GM15510 (cell line): ENCODE measurements at regions not wholly inside any gene's neighbourhood (a gene's known extent, or its start where the extent isn't known, plus 50 kb on each side); places are given as distances from the start of the nearest gene placed in this dataset.

ENCODE experiments used
- POLR2A ChIP-seq: IDR thresholded peaks from 3 replicates; pipeline ENCODE4 v1.6.1; 2011; ENCODE audit warnings: borderline replicate concordance; ENCODE audit not compliant: insufficient read length; ENCODE audit errors: extremely low read depth

DNA sequence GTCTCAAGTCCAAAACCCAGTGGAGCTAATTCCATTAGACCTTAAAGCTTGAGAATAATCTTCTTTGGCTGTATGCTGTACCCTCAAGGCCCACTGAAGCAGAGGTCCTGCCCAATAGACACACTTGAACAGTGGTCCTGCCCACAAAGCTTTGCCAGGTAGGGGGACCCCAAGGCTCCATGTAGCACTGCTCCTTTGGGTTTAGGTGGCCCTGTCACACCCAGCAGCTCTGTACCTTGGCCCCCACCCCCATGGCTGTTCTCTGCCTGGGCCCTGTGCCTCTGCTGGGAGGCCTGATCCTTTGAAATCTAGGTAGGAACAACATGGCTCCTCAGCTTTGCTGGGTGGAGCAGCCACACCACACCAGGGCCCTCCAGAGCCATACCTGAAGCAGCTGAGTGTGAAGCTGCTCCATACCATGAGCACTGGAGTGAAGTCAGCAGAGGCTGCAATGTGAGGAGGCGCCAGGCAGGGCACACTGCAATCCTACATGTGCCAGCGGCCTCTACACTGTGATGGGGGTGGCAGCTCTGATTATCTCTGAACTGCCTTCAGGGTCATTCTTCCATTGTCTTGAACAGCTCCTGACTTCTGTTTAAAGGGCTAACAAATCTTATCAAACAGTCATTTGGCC, 188.0 kb upstream of the CCDC54 start:
- no peak for TF ChIP-seq POLR2A

DNA sequence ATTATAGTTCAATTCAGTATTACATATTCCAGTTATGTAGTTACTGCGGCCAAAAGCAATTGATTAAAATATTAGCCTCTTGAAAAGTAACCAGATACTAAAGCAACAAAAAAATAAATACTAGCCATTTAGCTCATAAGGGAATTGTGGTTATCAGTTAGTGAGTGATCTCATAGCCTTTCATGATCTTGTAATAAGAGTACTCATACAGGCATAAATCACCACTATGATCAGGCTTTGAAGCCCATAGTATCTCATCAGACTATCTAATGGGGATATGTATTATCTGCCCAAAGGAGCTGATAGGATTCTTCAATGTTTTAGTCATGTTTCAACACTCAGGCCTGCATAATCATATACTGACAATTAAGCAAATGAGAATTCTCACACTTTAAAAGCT, 184.1 kb upstream of the CCDC54 start:
- no peak for TF ChIP-seq POLR2A

DNA sequence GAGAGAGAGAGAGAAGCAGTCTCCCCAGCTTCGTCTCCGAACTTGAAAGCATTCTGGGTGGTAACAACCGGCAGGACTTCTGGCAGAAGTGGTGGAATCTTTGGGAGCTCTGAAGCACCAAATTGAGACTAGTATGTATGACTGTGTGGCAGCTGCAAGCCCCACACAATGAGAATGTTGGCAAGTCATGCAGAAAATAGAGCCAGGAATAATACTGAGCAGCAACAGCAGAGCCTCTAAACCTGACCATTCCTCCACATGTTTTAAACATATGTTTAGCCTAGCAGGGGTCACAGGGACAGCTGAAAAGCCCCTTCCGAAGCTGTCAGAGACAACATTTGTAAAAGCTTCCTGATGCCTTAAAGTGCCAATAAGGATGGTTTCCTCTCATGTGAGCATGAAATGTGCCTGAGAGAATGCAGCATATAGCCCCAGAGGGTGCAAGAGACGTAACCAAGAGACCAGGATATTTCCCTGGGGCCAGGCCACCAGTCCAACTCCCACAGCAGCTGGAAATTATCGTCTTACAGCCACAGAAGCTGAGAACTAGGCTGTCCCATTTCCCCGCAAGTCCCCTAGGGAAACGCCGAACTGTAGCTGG, 178.6 kb upstream of the CCDC54 start:
- no peak for TF ChIP-seq POLR2A

DNA sequence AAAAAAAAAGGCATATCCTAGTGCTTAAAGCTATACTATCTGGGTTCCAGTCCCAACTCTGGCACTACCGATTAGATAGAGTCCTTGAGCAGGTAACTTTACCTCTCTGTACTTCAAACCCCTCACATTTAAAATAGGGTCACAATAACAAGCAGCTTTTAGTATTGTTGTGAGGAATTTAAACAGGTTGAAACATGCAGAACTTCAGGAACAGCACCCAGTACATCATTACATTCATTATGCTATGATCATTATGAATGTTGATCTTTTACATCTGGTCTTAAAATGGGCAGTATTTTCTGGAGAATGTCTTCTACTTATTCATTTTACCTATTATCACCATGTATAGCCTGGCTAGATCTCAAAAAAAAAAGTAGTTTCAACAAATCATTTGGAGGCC, 176.1 kb upstream of the CCDC54 start:
- no peak for TF ChIP-seq POLR2A

DNA sequence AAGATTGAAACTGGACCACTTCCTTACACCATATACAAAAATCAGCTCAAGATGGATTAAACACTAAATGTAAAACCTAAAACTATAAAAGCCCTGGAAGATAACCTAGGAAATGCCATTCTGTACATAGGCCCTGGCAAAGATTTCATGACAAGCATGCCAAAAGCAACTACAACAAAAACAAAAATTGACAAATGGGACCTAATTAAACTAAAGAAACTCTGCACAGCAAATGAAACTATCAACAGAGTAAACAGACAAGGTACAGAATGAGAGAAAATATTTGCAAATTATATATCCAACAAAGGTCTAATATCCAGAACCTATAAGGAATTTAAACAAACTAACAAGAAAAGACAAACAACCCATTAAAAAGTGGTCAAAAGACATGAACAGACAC, 173.1 kb upstream of the CCDC54 start:
- no peak for TF ChIP-seq POLR2A

DNA sequence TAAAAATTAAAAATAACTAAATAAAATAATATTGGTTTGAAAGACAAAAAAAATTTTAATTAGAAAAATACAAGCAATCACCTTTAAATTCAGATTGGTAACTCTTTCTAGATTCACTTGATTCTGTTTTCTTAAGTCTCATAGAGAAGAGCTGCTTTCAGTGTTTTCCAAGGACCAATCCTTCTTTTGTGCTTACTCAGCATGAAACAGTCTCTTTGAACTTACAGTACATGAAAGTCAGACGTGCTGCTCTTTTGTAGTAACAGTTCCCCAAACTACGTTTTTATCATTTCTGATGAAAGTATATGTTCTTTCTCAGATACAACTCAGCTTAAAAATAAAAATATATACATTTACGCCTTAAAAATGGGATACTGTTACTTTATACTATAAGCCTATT, 171.9 kb upstream of the CCDC54 start:
- no peak for TF ChIP-seq POLR2A

DNA sequence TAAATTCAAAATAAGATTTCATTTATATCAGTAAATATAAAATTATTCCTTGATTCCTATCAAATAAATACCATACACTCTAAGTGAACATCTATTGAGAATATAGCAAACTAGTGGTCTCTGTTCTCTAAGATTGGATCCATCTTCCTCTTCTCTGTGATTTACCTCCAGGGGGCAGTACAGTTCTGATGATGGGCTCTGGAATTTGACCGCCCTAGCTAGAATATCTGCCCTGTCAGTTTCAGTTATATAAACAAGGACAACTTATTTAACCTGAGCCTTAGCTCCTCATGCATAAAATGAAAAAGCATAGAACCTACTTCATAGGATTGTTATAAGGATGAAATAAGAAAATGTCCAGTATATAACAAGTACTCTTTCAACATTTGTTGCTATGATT, 171.1 kb upstream of the CCDC54 start:
- no peak for TF ChIP-seq POLR2A

DNA sequence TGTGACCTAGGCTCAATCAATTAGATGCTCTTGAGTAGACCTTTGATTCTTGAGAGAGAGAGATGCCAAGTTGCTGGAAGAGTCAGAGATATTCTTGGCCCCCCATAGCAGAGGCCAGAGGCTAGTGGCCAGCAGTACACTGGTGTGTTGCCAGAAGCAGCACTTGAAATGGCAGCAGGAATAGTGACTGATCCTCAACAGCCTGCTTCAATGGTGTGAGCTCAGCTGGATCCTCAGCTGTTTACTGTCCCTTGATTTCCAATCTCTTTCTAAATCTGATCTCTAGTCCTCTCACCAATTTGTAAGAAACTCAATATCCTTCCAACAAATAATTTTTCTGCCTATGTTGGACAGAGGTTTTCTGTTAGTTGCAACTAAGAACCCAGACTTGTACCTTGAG, 170.3 kb upstream of the CCDC54 start:
- TF ChIP-seq POLR2A: no peak

DNA sequence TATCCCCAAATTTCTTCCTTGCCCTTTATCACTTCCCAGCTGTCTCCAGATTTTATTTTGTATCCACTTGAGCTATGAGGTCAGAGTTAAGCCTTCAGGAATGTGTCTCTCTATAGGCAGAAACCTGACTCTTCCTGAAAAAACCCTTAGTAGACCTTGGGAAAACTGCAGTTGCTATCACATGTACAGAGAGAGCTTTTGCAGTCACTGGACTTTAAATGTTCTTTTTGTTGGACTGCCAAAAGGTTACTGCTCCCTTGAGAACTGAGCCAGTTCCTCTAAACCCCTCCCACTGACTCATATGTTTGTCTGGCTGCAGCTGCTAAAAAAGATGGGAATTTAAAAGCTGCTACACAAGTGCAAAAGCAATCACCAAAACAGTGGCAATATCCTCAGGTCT, 169.1 kb upstream of the CCDC54 start:
- no peak for TF ChIP-seq POLR2A

DNA sequence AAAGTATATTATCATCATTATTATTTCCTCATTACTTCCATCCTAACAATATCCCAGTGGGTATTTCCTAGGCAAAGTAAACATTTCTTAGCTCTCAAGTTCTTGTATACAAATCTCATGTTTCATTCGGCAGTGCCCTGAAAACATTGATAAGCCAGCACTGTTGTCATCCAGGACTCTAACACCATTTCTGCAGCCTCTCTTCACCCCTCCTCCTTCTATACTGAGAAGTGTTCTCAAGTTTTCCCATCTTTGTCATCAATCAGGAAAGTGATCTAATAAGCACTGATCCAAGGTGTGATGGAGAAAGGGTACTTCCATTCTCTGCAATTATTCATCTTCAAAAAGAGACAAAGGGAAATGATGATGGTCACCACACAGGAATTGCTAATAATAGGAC, 168.4 kb upstream of the CCDC54 start:
- no peak for TF ChIP-seq POLR2A

DNA sequence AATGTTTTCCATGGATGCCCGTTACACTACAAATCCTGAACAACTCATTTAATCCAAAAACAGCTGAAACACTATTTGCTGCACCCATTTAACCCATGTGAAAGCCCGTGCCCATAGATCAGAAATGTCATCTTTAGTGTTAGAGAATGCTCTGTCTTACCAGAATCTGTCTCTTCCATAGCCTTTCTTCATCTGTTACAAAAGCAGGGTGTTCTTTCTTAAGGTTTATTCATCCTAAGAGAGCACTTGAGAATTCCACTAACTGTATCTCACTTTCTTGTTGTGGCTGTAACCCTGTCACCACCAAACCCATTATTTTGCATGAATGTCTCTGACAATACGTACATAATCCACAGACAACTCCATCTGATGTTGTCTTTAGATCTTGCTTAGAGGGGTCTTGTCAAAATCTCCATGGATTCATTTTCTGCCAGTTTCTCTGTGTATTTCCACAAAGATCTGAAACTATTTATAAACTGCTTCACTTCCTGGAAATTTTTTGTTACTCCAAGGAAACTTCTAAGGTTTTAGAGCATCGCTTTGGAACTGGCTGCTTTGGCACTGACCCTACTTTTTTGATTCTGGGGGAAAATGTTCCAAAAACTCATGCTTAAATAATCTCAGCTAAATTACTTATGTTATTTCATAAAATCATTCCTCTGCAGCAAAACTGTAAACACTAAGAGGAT, 167.8 kb upstream of the CCDC54 start:
- TF ChIP-seq POLR2A: no peak

DNA sequence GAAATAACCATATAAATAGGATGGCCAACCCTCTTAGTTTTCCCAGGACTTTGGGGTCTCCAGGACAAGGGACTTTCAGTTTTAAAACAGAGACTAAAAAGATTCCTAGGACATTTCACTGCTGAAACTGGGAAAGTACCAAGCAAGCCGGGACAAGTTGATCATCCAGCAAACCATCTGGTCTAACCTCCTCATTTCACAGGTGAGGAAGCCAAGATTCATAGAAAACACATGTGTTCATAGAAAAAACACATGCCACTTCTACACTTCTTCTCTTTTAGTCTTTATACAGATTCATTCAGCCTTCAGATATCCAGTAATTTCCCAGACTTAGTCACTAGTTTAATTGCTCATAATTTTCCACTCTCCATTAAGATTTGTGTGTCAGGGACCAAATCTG, 165.6 kb upstream of the CCDC54 start:
- no peak for TF ChIP-seq POLR2A

DNA sequence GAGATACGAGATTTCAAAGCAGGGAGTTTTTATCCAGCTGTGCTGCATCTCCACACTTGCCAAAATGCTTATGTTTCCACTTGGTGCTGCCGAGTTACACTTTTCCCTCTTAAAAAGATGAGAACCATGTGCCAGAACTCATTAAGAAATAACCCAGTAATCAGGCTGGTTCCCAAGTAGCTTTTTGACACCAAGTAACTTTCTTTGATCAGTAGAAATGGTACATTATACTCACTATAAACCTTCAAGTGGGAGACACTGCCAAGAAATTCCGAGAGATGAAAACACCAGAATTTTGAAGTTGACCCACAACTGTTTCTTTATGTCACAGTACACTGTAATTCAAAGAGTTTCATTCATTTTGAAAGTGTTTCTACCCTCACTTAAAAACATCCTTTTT, 164.6 kb upstream of the CCDC54 start:
- no peak for TF ChIP-seq POLR2A

DNA sequence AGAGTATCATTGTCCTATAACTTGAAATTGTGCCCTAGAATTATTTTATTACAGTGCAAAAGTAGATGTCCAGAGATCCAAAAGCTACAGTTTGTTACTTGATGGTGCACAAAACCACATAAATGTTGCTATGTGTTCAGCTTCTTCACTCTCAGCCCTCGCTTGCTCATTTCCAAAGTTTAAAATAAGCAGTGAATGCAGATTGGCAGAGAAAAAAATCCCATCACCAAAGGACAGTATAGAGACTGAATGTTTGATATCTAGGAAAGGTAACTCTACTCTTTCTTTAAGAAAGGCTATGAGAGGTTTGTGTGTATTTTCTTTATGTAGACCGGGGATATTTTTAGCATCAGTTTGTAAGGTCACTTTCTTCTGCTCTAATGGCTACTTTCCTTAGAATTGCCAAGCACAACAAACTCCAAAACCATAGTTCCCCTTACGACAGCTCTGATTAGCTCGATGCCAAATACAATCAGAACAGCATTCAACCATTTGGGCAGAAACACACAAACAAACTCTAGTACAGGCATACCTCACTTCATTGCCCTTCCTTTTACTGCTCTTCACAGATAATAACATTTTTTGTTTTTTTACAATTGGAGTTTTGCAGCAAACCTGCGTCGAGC, 164.1 kb upstream of the CCDC54 start:
- TF ChIP-seq POLR2A: no peak

DNA sequence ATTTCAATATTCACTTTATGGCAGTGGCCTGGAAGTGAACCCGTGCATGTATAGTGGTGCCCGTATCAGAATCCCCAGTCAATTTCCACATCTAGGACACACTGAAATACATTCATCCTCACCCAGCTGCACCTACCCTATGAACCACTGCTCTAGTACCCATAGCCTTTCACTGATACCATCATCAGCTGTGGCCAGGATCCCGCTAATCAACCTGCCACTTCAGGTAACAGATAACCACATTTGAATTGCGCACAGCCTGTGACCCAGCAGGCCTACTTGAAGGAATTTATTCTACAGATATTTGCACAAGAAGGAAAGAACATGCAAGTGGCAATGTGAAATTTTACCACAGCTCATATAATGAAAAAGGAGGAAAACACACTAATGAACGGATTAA, 161.0 kb upstream of the CCDC54 start:
- TF ChIP-seq POLR2A: no peak

DNA sequence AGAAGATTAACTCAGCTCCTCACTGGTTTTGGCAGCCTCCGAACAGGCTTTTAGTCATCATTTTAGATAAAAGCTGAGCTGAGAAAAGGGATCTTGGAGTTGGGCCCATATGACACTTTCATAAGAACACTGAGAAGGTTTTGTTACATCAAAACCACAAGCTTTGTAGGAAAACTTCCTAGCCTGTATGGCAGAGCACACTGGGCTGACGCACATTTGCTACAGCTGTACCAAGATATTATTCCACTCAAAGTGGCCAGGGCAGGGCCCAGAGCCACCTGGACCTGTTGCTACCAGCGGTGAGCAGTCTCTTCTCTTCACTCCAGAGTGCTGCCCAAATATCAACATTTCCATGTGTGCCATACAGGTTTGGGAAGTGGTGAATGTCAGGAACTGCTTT, 160.5 kb upstream of the CCDC54 start:
- TF ChIP-seq POLR2A: no peak
